SU-DHL-6 (cell line): ENCODE measurements at regions not wholly inside any gene's neighbourhood (a gene's known extent, or its start where the extent isn't known, plus 50 kb on each side); places are given as distances from the start of the nearest gene placed in this dataset.

Experiments
- H2AFZ ChIP-seq: fragments of 200-600 bp; sonication (generic); 2 replicates; pipeline ENCODE4 v1.6.1; 2014; ENCODE audit warnings: low read depth, mild to moderate bottlenecking, moderate library complexity, mixed read lengths, antibody characterized with exemption, low read length; ENCODE audit not compliant: severe bottlenecking
- H3F3A ChIP-seq: fragments of 200-600 bp; shearing (Covaris generic); 2 replicates; pipeline ENCODE4 v1.6.0; 2016; ENCODE audit warnings: antibody characterized with exemption, mild to moderate bottlenecking; ENCODE audit not compliant: insufficient read depth
- H3K27ac ChIP-seq: fragments of 200-600 bp; sonication (generic); 2 replicates; pipeline ENCODE4 v1.5.1; 2016; ENCODE audit warnings: low read depth, mild to moderate bottlenecking, low read length, moderate library complexity, mixed read lengths
- H3K27me3 ChIP-seq: fragments of 200-600 bp; sonication (generic), shearing (Covaris generic); 2 replicates; pipeline ENCODE4 v1.6.0; 2014; ENCODE audit warnings: mild to moderate bottlenecking, low read length
- H3K36me3 ChIP-seq: fragments of 200-600 bp; sonication (generic); 2 replicates; pipeline ENCODE4 v1.6.1; 2014; ENCODE audit warnings: mild to moderate bottlenecking, low read length, mixed read lengths
- H3K4me2 ChIP-seq: fragments of 300-600, 200-600 bp; shearing (Covaris generic), sonication (generic); 2 replicates; pipeline ENCODE4 v1.6.0; 2014; ENCODE audit warnings: low read length, low read depth, mild to moderate bottlenecking; ENCODE audit not compliant: poor library complexity, severe bottlenecking
- H3K4me3 ChIP-seq: fragments of 200-600 bp; sonication (generic); 2 replicates; pipeline ENCODE4 v1.5.1; 2014; ENCODE audit warnings: antibody characterized with exemption, low read length, mild to moderate bottlenecking, mixed read lengths; ENCODE audit not compliant: insufficient read depth, poor library complexity, severe bottlenecking
- H3K79me2 ChIP-seq: fragments of 200-600 bp; sonication (generic); 2 replicates; pipeline ENCODE4 v1.6.1; 2014; ENCODE audit warnings: mild to moderate bottlenecking, low read length, moderate library complexity; ENCODE audit not compliant: insufficient read depth
- H3K9ac ChIP-seq: fragments of 200-600 bp; sonication (generic); 2 replicates; pipeline ENCODE4 v1.7.0; 2014; ENCODE audit warnings: mild to moderate bottlenecking, low read length
- H3K9me2 ChIP-seq: fragments of 200-600 bp; sonication (generic); replicated peaks from 2 replicates; pipeline ENCODE4 v1.6.1; 2014; ENCODE audit warnings: low read length; ENCODE audit not compliant: insufficient read depth
- H3K9me3 ChIP-seq: fragments of 200-600 bp; sonication (generic); 2 replicates; pipeline ENCODE4 v1.6.1; 2014; ENCODE audit warnings: low read length, mixed read lengths; ENCODE audit not compliant: insufficient read depth
- H4K20me1 ChIP-seq: fragments of 200-600 bp; sonication (generic); 2 replicates; pipeline ENCODE4 v1.6.1; 2014; ENCODE audit warnings: low read depth, mild to moderate bottlenecking, antibody characterized with exemption, low read length, moderate library complexity, mixed read lengths
- EZH2phosphoT487 ChIP-seq: fragments of 200-600 bp; sonication (generic), shearing (Covaris generic); conservative IDR thresholded peaks from 2 replicates; pipeline ENCODE4 v1.6.1; 2018; ENCODE audit warnings: mild to moderate bottlenecking, antibody characterized with exemption, low read length, moderate library complexity, mixed read lengths
- TF ChIP-seq, protein P1 (sequence below): fragments of 200-600 bp; sonication (generic); IDR thresholded peaks from one replicate; pipeline ENCODE4 v1.5.1; 2017; ENCODE audit warnings: antibody characterized with exemption, mild to moderate bottlenecking, low read length, moderate library complexity; ENCODE audit not compliant: insufficient read depth, poor library complexity, severe bottlenecking

DNA sequence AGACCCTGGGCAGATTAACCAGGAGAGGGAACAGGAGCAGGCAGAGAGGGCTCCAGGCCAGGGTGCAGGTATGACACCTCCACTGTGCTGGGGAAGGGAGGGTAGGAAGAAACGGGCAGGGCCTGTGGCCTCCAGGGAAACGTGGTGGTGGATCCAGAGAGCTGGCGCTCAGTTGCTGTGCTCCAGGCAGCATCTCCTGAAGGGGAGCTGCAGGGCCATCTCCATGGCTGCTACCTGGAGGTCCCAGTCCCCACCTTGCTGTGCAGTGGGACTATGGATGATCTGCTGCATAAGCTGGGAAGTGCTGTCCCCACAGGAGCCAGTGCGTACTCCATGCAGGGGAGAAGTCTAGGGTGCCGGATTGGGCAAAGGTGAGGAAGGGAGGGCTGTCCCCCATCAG is 125.9 kb upstream of the RUNX3 start:
- Histone ChIP-seq H3F3A (no peaks in the 10 kb centered on the region), H3K9me2 (no peaks in the 10 kb centered on the region), H2AFZ (no peak overlapping the region), H3K4me2 (no peak overlapping the region), H3K9ac (no peak overlapping the region), H3K79me2 (no peaks in the 10 kb centered on the region), H3K36me3 (no peaks in the 10 kb centered on the region), H3K4me3 (no peak overlapping the region), H4K20me1 (no peaks in the 10 kb centered on the region), H3K27me3 (no peaks in the 10 kb centered on the region), H3K27ac (no peak overlapping the region), H3K9me3 (no peaks in the 10 kb centered on the region)
- TF ChIP-seq EZH2phosphoT487, result no peak
- TF ChIP-seq, protein P1, sequence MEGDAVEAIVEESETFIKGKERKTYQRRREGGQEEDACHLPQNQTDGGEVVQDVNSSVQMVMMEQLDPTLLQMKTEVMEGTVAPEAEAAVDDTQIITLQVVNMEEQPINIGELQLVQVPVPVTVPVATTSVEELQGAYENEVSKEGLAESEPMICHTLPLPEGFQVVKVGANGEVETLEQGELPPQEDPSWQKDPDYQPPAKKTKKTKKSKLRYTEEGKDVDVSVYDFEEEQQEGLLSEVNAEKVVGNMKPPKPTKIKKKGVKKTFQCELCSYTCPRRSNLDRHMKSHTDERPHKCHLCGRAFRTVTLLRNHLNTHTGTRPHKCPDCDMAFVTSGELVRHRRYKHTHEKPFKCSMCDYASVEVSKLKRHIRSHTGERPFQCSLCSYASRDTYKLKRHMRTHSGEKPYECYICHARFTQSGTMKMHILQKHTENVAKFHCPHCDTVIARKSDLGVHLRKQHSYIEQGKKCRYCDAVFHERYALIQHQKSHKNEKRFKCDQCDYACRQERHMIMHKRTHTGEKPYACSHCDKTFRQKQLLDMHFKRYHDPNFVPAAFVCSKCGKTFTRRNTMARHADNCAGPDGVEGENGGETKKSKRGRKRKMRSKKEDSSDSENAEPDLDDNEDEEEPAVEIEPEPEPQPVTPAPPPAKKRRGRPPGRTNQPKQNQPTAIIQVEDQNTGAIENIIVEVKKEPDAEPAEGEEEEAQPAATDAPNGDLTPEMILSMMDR, result no peak

DNA sequence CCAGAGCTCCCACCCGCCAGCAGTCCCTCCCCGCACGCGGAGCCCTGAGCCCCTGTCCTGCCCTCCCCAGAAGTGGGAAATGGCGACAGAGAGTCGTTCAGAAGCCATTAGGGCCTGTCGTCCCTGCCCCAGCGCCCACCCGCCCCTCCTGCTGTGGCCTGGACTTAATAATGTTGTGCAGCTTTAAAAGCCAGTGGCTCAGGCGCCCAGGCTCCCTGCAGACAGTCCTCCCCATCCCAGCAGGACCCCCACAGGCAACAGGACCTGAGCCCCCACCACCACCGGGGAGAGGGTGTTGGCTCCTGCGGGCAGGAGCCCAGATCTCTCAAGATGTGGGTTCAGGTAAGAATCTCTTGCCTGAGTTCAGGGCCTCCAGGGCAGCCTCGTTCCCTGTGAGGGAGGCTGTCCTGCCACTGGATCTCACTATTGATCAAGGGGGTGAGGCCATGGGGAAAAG is 125.3 kb upstream of the RUNX3 start:
- no peak overlapping the region for H3K4me2 ChIP-seq
- H3K27ac ChIP-seq, result no peak overlapping the region
- no peak for TF ChIP-seq EZH2phosphoT487
- TF ChIP-seq, protein P1, result no peak
- no peak overlapping the region for H2AFZ ChIP-seq
- H3K36me3 ChIP-seq, result no peaks in the 10 kb centered on the region
- no peaks in the 10 kb centered on the region for H3K27me3 ChIP-seq
- no peak overlapping the region for H3K9ac ChIP-seq
- H3K9me3 ChIP-seq, result no peaks in the 10 kb centered on the region
- no peaks in the 10 kb centered on the region for H3K79me2 ChIP-seq
- H3K9me2 ChIP-seq, result no peaks in the 10 kb centered on the region
- H3K4me3 ChIP-seq, result no peak overlapping the region
- no peaks in the 10 kb centered on the region for H4K20me1 ChIP-seq
- no peaks in the 10 kb centered on the region for H3F3A ChIP-seq

DNA sequence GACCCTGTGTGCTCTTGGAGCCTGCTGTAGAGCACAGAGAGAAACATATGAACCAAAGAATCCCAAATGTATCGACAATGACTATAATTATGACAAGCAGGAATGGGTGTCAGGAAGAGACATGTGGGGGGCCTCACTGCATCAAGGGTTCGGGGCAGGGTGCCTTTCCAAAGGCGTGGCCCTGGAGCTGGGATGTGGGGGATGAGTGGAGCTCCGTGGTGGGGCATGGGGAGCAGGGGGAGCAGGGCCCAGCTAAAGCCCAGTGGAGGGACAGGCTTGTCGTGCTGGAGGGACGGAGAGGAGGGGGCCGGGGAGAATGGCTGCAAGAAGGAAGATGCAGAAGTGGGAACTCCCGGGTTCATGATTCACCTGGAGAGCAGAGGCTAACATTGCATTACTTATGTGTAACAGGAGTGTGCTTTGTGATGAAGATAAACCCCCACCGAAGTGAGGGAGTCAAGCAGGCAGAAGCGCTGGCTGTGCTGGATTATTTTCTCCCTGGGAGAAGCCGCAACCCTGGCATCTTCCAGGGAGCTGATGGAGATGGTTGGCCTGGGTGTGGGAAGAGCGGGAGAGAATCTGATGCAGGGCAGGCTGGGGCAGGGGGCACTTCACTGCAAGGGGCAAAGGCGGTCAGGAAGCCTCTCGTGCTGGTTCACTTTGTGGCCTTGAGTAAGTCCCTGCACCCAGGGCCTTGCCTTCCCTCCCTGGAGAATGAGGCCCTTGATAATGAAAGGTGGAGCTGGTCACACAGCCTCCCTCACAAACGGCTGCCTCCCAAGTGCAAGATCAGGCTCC is 124.6 kb upstream of the RUNX3 start:
- no peaks in the 10 kb centered on the region for H3K9me3 ChIP-seq
- H3K27ac ChIP-seq, result no peak overlapping the region
- H3K27me3 ChIP-seq, result no peaks in the 10 kb centered on the region
- no peaks in the 10 kb centered on the region for H4K20me1 ChIP-seq
- H3K4me3 ChIP-seq, result no peak overlapping the region
- no peak overlapping the region for H3K9ac ChIP-seq
- no peaks in the 10 kb centered on the region for H3K36me3 ChIP-seq
- no peaks in the 10 kb centered on the region for H3K79me2 ChIP-seq
- TF ChIP-seq, protein P1, result no peak
- no peak for TF ChIP-seq EZH2phosphoT487
- no peaks in the 10 kb centered on the region for H3F3A ChIP-seq
- H3K9me2 ChIP-seq, result no peaks in the 10 kb centered on the region
- no peak overlapping the region for H2AFZ ChIP-seq
- no peak overlapping the region for H3K4me2 ChIP-seq
